Left ventricle myocardium inferior (tissue), 1 donor: ENCODE measurements at regions not wholly inside any gene's neighbourhood (a gene's known extent, or its start where the extent isn't known, plus 50 kb on each side); places are given as distances from the start of the nearest gene placed in this dataset.
"Not testable (repeated sequence)": the region's sequence is repeated elsewhere in the genome, so short reads cannot be mapped to it uniquely, and the experiment has no call there.

Experiments used
- DNase-seq: peaks from one replicate; pipeline ENCODE4 v3.0.0-alpha.2; 2020
- H3K27ac ChIP-seq: fragments of 200-600 bp; replicated peaks from 2 replicates; pipeline ENCODE4 v1.8.0; 2021
- H3K27me3 ChIP-seq: fragments of 200-600 bp; 2 replicates; pipeline ENCODE4 v1.8.0; 2021; ENCODE audit warnings: low read depth
- H3K36me3 ChIP-seq: fragments of 200-600 bp; 2 replicates; pipeline ENCODE4 v1.8.0; 2021
- H3K4me1 ChIP-seq: fragments of 200-600 bp; 2 replicates; pipeline ENCODE4 v1.8.0; 2021
- H3K4me3 ChIP-seq: fragments of 200-600 bp; 2 replicates; pipeline ENCODE4 v1.8.0; 2021; ENCODE audit warnings: mild to moderate bottlenecking, moderate library complexity
- H3K9me3 ChIP-seq: fragments of 200-600 bp; replicated peaks from 2 replicates; pipeline ENCODE4 v1.8.0; 2021
- CTCF ChIP-seq: fragments of 200-600 bp; IDR thresholded peaks from 2 replicates; pipeline ENCODE4 v1.8.0; 2021; ENCODE audit warnings: antibody characterized with exemption, mild to moderate bottlenecking, borderline replicate concordance
- intact Hi-C: fragments of 100-400 bp; cut with micrococcal nuclease; formaldehyde crosslinking; loops from one replicate; pipeline ENCODE4 v1.11.0; 2022
- donor health status: DM: no; HTN: yes; CAD: no; lungs with severe emphysema.

DNA sequence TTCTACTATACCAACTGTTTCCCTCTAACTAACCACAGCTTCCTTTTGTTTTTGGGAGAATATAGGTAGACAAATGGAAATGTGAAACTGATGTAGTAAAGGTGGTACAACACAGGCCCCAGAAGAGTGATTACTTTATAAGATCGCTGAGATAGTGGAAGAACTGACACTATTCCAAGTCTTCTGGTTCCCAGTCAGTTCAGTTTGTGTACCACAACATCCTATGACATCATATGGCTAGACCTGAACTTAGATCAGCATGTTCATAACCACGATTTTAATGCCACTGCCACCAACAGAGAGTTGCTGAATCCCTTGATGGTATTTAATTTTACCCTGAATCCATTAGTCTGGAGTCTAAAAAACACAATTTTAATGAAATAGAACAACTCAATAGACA lies 328.9 kb downstream of the GPD2 start:
- DNase-seq = no peak
- Histone ChIP-seq H3K27me3 (no peaks in the 10 kb centered on the region), H3K27ac (no peak overlapping the region), H3K9me3 (peaks cover 11% of the 10 kb centered on the region), H3K4me3 (no peak overlapping the region), H3K4me1 (peaks cover 10% of the 10 kb centered on the region), H3K36me3 (no peaks in the 10 kb centered on the region)
- intact Hi-C loops = no loop called here
- no peak for TF ChIP-seq CTCF

- Histone ChIP-seq H3K27ac (no peak overlapping the region), H3K36me3 (no peaks in the 10 kb centered on the region), H3K9me3 (peaks cover 15% of the 10 kb centered on the region), H3K27me3 (no peaks in the 10 kb centered on the region), H3K4me3 (no peak overlapping the region), H3K4me1 (peaks cover 10% of the 10 kb centered on the region)
- DNase-seq = no peak
- no peak for TF ChIP-seq CTCF
- intact Hi-C loops = no loop called here
Observed at GRCh38 chr2:156765450-156765849, 329.3 kb downstream of the GPD2 start.

GRCh38 chr2:156769802-156770201 lies 333.6 kb downstream of the GPD2 start:
- intact Hi-C loops = no loop called here
- no peak for DNase-seq
- H3K27ac ChIP-seq = no peak overlapping the region

DNA sequence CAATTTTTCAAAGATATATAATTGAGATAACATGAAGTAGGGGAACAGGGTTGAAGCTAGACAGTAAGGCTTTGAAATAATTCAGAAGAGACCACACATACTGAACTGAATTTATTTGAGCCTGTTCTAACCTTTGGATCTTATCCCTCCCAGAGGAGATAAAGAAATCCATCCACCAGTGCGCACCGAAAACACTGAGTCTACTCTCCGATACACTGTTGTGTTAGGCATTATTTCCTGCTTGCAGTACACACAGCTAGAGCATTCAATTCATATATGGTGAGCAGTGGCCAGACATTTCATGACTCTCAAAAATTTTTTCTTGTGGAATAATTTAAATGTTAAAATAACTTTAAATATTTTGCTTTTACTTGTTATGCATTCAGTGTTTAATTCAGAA lies 342.7 kb downstream of the GPD2 start:
- intact Hi-C loops = no loop called here

More at GRCh38 chr2:156769802-156770201, 333.6 kb downstream of the GPD2 start:
- Histone ChIP-seq H3K4me1 (no peaks in the 10 kb centered on the region), H3K36me3 (no peaks in the 10 kb centered on the region), H3K27me3 (no peaks in the 10 kb centered on the region), H3K4me3 (no peak overlapping the region), H3K9me3 (peaks cover 27% of the 10 kb centered on the region)
- no peak for TF ChIP-seq CTCF

GRCh38 chr2:156779416-156780120 lies 343.4 kb downstream of the GPD2 start:
- Histone ChIP-seq H3K4me1 (no peaks in the 10 kb centered on the region), H3K36me3 (no peaks in the 10 kb centered on the region), H3K9me3 (peaks cover 13% of the 10 kb centered on the region), H3K27me3 (no peaks in the 10 kb centered on the region), H3K4me3 (no peak overlapping the region), H3K27ac (no peak overlapping the region)
- intact Hi-C loops = no loop called here
- no peak for TF ChIP-seq CTCF
- DNase-seq = no peak

More for the DNA sequence above, 342.7 kb downstream of the GPD2 start:
- peaks cover 13% of the 10 kb centered on the region for H3K9me3 ChIP-seq
- H3K4me1 ChIP-seq = no peaks in the 10 kb centered on the region
- TF ChIP-seq CTCF = no peak
- no peak for DNase-seq
- no peak overlapping the region for H3K27ac ChIP-seq
- H3K4me3 ChIP-seq = no peak overlapping the region
- no peaks in the 10 kb centered on the region for H3K27me3 ChIP-seq
- no peaks in the 10 kb centered on the region for H3K36me3 ChIP-seq

DNA sequence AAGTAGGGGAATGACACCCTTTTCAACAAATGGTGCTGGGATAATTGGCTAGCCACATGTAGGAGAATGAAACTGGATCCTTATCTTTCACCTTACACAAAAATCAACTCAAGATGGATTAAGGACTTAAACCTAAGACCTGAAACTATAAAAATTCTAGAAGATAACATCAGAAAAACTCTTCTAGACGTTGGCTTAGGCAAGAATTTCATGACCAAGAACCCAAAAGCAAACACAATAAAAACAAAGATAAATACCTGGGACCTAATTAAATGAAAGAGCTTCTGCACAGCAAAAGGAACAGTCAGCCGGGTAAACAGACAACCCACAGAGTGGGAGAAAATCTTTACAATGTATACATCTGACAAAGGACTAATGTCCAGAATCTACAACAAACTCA lies 345.5 kb downstream of the GPD2 start:
- H3K4me3 ChIP-seq, H3K4me1 ChIP-seq, DNase-seq, H3K27ac ChIP-seq, H3K36me3 ChIP-seq, intact Hi-C loops, H3K9me3 ChIP-seq, H3K27me3 ChIP-seq: not testable (repeated sequence)
